Nephron (organoid): ENCODE measurements at regions not wholly inside any gene's neighbourhood (a gene's known extent, or its start where the extent isn't known, plus 50 kb on each side); places are given as distances from the start of the nearest gene placed in this dataset.
A peak's percentile ranks its signal among the peaks of the same experiment; 100 is the strongest.

Experiments used
- H3K27ac Mint-ChIP-seq, 3 experiments: 2 replicates each; pipeline ENCODE4 v1.8.0; 2020; ENCODE audit warnings: mixed read lengths in 3 of 3, mild to moderate bottlenecking in 2 of 3, moderate library complexity in 1 of 3
- H3K27me3 Mint-ChIP-seq: 2 replicates; pipeline ENCODE4 v1.8.0; 2021; ENCODE audit warnings: low read depth, mild to moderate bottlenecking, moderate library complexity, mixed read lengths
- H3K36me3 Mint-ChIP-seq: 2 replicates; pipeline ENCODE4 v1.8.0; 2020; ENCODE audit warnings: low read depth, mixed read lengths
- H3K4me1 Mint-ChIP-seq: 2 replicates; pipeline ENCODE4 v1.8.0; 2020; ENCODE audit warnings: mixed read lengths
- H3K4me3 Mint-ChIP-seq, 3 experiments: 2 replicates each; pipeline ENCODE4 v1.8.0; 2020; ENCODE audit warnings: mild to moderate bottlenecking in 3 of 3, mixed read lengths in 3 of 3, moderate library complexity in 2 of 3
- H3K9me3 Mint-ChIP-seq: 2 replicates; pipeline ENCODE4 v1.8.0; 2020; ENCODE audit warnings: mixed read lengths
- CTCF ChIP-seq, 3 experiments: fragments of 200-600 bp; sonication (generic); IDR thresholded peaks; one replicate each; pipeline ENCODE4 v1.5.0; 2021; ENCODE audit warnings: antibody characterized with exemption in 3 of 3; ENCODE audit not compliant: unreplicated experiment in 3 of 3

- Mint-ChIP-seq H3K9me3 (no peaks in the 10 kb centered on the region), H3K27me3 (no peaks in the 10 kb centered on the region), H3K36me3 (no peaks in the 10 kb centered on the region), H3K4me3 (no peak overlapping the region), H3K4me1 (peaks cover 55% of the 10 kb centered on the region), H3K27ac (no peak overlapping the region)
- no peak for TF ChIP-seq CTCF (IDR thresholded peaks at IDR 0.05; ENCODE audit: unreplicated experiment in 3 of 3)
Observed at GRCh38 chr15:62447742-62448141, 282.7 kb upstream of the C2CD4B start.

- Mint-ChIP-seq H3K27ac (peak overlapping the region; percentile 38 to 67 (median 43)), H3K36me3 (no peaks in the 10 kb centered on the region), H3K4me1 (peaks cover 63% of the 10 kb centered on the region), H3K4me3 (no peak overlapping the region), H3K9me3 (no peaks in the 10 kb centered on the region), H3K27me3 (no peaks in the 10 kb centered on the region)
- TF ChIP-seq CTCF (IDR thresholded peaks at IDR 0.05; ENCODE audit: unreplicated experiment in 3 of 3) = no peak
Observed at GRCh38 chr15:62449638-62450037, 284.6 kb upstream of the C2CD4B start.

- no peak overlapping the region for H3K4me3 Mint-ChIP-seq
- peak overlapping the region; percentile 38 to 67 (median 43) for H3K27ac Mint-ChIP-seq
- H3K4me1 Mint-ChIP-seq = peaks cover 64% of the 10 kb centered on the region
- no peaks in the 10 kb centered on the region for H3K36me3 Mint-ChIP-seq
- no peaks in the 10 kb centered on the region for H3K9me3 Mint-ChIP-seq
- TF ChIP-seq CTCF (IDR thresholded peaks at IDR 0.05; ENCODE audit: unreplicated experiment in 3 of 3) = no peak
- no peaks in the 10 kb centered on the region for H3K27me3 Mint-ChIP-seq
Observed at GRCh38 chr15:62450061-62450460, 285.0 kb upstream of the C2CD4B start.

GRCh38 chr15:62452026-62452425, 286.9 kb upstream of the C2CD4B start:
- Mint-ChIP-seq H3K27ac (peak overlapping the region; percentile 63 to 77 (median 77)), H3K27me3 (no peaks in the 10 kb centered on the region), H3K4me3 (no peak overlapping the region), H3K4me1 (peaks cover 80% of the 10 kb centered on the region), H3K36me3 (no peaks in the 10 kb centered on the region), H3K9me3 (no peaks in the 10 kb centered on the region)
- TF ChIP-seq CTCF (IDR thresholded peaks at IDR 0.05; ENCODE audit: unreplicated experiment in 3 of 3) = no peak

- H3K4me1 Mint-ChIP-seq = peaks cover 85% of the 10 kb centered on the region
- no peaks in the 10 kb centered on the region for H3K9me3 Mint-ChIP-seq
- H3K27ac Mint-ChIP-seq = peak overlapping the region; percentile 77 to 85 (median 77)
Observed at GRCh38 chr15:62452667-62453066, 287.6 kb upstream of the C2CD4B start.

More at GRCh38 chr15:62452667-62453066, 287.6 kb upstream of the C2CD4B start:
- H3K4me3 Mint-ChIP-seq = peak overlapping the region in 1 of 3 experiments; percentile 9
- no peak for TF ChIP-seq CTCF (IDR thresholded peaks at IDR 0.05; ENCODE audit: unreplicated experiment in 3 of 3)
- no peaks in the 10 kb centered on the region for H3K27me3 Mint-ChIP-seq
- H3K36me3 Mint-ChIP-seq = no peaks in the 10 kb centered on the region
